ENCODE measurements at regions not wholly inside any gene's neighbourhood (a gene's known extent, or its start where the extent isn't known, plus 50 kb on each side); places are given as distances from the start of the nearest gene placed in this dataset.

GRCh38 chr3:30069056-30069455, 537.3 kb upstream of the TGFBR2 start:
- no peak for DNase-seq

- no peak for DNase-seq
Observed at GRCh38 chr3:30073040-30073439, 533.4 kb upstream of the TGFBR2 start.

- no peak for DNase-seq
Observed at GRCh38 chr3:30073622-30074021, 532.8 kb upstream of the TGFBR2 start.

GRCh38 chr3:30075514-30075913, 530.9 kb upstream of the TGFBR2 start:
- DNase-seq: no peak

- no peak for DNase-seq
Observed at GRCh38 chr3:30076899-30077298, 529.5 kb upstream of the TGFBR2 start.

GRCh38 chr3:30077746-30078145, 528.7 kb upstream of the TGFBR2 start:
- no peak for DNase-seq

GRCh38 chr3:30078736-30079135, 527.7 kb upstream of the TGFBR2 start:
- no peak for DNase-seq

GRCh38 chr3:30081904-30082303, 524.5 kb upstream of the TGFBR2 start:
- DNase-seq: no peak

GRCh38 chr3:30082652-30083051, 523.7 kb upstream of the TGFBR2 start:
- DNase-seq: no peak

GRCh38 chr3:30083315-30083714, 523.1 kb upstream of the TGFBR2 start:
- DNase-seq: peak; percentile 2

GRCh38 chr3:30084316-30084715, 522.1 kb upstream of the TGFBR2 start:
- no peak for DNase-seq

GRCh38 chr3:30084971-30085403, 521.4 kb upstream of the TGFBR2 start:
- DNase-seq: no peak

- no peak for DNase-seq
Observed at GRCh38 chr3:30085486-30085885, 520.9 kb upstream of the TGFBR2 start.

GRCh38 chr3:30091686-30092085, 514.7 kb upstream of the TGFBR2 start:
- no peak for DNase-seq

- no peak for DNase-seq
Observed at GRCh38 chr3:30097022-30097650, 509.3 kb upstream of the TGFBR2 start.

- no peak for DNase-seq
Observed at GRCh38 chr3:30098243-30098642, 508.2 kb upstream of the TGFBR2 start.

- DNase-seq: no peak
Observed at GRCh38 chr3:30098653-30099455, 507.5 kb upstream of the TGFBR2 start.

GRCh38 chr3:30102356-30102755, 504.0 kb upstream of the TGFBR2 start:
- no peak for DNase-seq

- DNase-seq: no peak
Observed at GRCh38 chr3:30103186-30103585, 503.2 kb upstream of the TGFBR2 start.

GRCh38 chr3:30107531-30107930, 498.9 kb upstream of the TGFBR2 start:
- DNase-seq: no peak

GRCh38 chr3:30112411-30112810, 494.0 kb upstream of the TGFBR2 start:
- DNase-seq: no peak

GRCh38 chr3:30112902-30113484, 493.4 kb upstream of the TGFBR2 start:
- peak; percentile 1 for DNase-seq

GRCh38 chr3:30113906-30114305, 492.5 kb upstream of the TGFBR2 start:
- DNase-seq: no peak

GRCh38 chr3:30114918-30115317, 491.5 kb upstream of the TGFBR2 start:
- no peak for DNase-seq

Data from DMS153 (cell line).